ENCODE measurements at regions not wholly inside any gene's neighbourhood (a gene's known extent, or its start where the extent isn't known, plus 50 kb on each side); places are given as distances from the start of the nearest gene placed in this dataset.
"Not testable (repeated sequence)": the region's sequence is repeated elsewhere in the genome, so short reads cannot be mapped to it uniquely, and the experiment has no call there.

DNA sequence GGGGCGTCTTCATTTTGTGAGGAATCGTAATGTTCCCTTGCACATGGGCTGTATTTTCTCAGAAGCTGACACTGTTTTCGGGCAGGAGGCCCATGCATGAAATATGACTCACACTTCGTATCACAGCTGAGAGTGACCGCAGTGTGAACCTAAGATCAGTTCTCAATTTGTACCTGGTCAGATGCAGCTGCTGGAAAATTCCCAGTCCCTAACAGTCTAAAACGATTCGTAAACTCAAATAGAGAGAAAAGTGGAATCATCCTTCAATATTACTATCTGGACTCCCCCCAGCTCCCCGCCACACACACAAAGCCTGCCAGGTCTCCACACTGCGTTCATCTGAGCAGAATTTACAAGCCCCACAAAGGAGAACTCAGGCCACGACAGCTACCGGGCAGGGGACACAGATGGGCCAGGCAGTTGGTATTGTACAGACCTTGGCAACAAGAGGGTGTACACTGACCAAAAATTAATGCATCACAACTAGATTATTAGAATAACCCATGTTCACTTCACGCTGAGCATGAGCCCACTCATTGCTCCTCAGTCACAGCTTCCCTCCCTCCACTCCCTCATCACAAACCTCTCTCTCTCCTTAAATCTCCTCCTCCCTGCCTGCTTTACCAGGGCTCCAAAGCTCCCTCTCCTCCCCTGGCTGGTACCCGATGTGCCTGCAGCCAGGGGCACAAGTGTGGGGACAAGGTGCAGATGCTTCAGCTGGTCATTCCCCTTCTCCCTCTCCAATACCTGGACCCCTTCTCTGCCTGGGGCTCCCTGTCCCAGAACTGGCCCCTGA is 488.4 kb downstream of the PREX1 start:
- no peak for DNase-seq (ENCODE audit: extremely low read depth, low read depth)

DNA sequence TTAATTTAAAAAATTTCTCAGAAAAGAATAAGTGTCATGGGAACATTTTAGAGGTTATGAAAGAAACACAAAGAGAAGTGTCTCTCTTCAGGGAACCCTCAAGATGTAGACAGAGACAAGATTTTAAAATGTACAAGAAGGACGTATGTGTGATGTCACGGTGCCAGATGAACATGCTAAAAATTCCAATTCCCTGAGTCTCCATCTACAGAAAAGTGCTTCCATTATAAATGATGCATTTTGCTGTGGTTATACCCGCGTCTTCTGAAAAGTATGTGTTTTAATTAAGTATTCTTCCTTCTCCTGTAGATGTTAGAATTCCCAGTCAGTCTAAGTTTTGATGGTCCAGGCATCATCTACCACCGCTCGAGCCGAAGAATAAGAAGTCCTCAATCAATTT is 489.1 kb downstream of the PREX1 start:
- DNase-seq (ENCODE audit: extremely low read depth, low read depth): no peak

DNA sequence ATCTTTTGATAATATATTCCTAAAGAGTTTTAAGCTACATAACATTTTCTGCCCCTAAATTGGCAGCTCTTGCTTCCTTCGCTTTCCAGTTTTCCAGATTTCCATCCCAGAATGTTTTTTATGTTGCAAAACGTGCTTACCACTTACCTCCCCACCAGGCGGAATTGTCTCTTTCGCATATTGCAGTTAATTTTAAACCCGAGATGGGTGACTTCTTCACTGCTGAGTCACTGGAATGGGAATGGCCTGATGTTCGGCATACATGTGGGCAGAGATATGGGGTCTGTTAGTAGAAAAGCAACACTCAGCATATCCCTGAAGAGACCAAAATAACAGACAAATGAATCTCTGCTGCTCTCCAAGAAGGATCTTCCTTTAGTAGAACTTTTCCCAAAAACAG is 491.2 kb downstream of the PREX1 start:
- DNase-seq (ENCODE audit: extremely low read depth, low read depth): no peak

DNA sequence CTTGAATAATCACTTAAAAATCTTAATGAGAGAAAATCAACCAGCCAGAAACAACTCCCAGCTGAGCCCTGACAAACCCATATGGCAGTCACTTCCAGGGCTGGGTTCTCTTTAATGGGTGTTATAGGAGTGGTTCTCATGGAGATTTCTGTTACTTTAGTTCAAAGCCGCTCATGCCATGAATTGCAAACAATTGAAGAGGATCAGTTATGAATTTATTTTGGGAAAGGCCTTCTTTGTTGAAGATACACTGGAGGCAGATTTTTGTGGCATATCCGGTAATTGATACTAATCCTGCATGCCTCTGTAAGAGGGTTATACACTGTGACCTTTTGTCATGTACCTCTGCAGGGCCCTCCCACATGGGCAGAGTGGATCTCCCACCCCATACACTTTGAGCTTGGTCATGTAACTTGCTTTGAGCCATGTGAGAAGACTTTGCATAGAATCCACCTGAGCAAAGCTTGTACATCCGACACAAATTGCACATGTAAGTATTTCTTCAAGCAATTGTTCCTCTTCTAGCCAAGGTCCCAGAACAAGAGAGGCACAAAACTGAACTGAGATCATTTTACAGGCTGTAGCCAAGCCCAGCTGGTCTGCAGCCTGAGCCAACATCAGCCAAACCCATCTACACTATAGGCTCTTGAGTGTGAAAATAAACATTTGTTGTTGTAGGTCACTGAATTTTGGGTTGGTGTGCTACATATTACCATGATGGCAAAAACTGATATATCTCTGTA is 492.3 kb downstream of the PREX1 start:
- DNase-seq (ENCODE audit: extremely low read depth, low read depth): no peak

DNA sequence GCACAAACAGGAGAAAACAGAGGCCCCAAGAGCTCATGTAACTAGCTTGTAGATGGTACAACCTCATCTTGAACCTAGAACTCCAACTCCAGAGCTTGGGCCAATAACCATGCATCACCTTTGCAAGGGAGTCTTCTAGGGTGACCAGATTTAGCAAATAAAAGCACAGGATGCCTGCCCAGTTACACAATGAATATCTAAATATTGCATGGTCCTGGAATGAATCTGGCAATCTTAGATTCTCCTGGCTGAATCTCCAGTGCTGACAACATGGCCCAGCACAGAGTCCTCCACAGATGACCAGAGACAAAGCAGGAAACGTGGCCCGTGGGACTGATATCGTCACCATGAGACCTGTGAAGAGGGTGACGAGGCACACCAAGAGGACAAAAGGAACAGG is 494.1 kb downstream of the PREX1 start:
- DNase-seq (ENCODE audit: extremely low read depth, low read depth): no peak

DNA sequence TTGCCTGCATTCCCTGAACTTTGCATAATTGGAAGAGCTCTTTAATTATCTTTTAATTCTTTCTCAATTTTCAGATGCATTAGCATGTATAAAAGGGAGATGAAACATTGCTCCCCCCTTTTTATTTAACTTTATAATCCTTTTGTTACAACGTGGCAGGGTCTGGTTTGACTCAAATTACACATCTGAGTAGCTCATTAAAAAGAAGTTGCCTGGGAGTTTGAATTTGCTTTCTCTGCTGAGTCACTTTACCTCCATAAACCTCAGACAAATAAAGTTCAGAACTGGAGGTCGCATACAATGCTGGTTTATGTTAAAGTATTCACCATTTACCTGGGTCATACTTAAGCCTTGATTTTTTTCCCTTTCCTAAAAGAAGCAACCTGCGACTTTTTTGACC is 495.2 kb downstream of the PREX1 start:
- no peak for DNase-seq (ENCODE audit: extremely low read depth, low read depth)

DNA sequence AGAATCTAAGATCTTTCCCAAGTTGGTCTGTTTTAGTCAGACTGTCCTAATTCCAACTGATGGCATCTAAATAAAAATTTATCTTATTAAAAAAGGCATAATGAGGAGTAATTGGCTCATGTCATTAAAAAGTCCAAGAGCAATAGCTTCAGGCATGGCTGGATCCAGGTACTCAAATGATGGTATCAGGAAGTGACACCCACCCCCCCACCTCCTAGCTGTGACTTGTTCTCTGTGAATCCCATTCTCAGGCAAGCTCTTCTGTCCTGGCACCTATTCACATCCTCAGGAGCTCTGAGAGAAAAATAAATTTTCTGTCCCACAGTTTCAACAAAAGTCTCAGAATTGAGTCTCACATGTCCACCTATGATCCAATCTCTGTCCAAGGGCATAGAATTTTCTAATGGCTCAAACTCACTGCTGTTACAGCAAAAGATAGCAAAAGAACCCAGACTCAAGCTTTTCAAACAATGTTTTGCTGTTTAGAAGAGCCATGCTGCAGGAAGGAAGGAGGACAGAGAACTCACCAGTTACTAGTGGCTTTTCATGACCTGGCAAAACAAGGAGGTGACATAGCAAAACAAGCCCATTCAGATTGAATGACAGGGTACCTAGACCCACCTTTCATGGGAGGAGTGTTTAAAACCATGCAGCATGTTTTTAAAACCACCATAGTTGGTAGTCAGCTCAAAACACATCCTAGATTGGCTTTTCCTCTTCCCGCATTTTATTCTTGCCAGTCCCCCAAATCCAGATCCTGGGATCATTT is 496.1 kb downstream of the PREX1 start:
- DNase-seq (ENCODE audit: extremely low read depth, low read depth): no peak

DNA sequence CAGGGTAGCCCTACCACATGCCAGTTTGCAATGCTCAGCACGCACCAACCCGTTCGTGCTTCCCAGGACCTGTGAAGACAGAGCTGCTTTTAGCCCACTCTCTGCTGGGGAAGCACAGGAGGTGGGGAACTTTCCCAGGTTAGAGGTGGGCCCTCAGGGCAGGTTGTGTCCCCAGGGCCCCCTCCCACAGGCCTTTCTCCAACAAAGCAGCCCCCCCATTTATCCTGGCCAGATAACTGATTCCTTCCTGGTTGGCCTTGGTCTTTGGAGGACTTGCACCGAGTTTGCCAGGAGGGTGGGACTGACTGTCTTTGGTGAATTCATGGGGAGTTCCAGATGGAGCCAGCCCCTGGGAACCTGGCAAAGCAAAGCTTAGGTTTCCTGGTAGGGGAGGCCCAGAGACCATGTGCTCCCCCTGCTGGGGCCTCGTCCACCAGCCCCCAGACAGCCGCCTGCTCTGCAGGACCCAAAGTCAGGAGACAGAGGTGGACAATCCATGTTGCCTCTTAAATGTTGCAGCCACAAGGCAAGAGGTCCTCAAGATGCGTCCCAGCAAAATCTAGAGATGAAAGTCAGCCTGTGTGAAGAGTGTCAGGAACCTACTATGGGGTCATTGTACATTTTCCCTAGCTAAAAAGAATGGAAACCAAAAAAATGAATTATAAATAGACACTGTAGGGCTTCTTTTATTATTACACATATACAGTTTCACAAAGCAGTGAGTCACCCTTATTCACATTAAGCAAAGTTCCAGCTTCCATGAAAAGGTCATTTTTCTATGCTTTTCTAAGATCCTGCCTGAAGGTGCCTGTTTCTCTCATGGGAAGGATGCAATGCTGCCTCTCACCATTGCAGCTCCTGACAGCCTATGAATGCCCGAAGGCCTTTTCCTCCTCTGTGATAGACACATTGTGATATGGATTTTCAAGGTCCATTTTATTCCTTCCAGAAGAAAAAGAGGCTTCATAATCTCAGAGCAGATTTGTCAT is 497.8 kb downstream of the PREX1 start:
- DNase-seq (ENCODE audit: extremely low read depth, low read depth): no peak

DNA sequence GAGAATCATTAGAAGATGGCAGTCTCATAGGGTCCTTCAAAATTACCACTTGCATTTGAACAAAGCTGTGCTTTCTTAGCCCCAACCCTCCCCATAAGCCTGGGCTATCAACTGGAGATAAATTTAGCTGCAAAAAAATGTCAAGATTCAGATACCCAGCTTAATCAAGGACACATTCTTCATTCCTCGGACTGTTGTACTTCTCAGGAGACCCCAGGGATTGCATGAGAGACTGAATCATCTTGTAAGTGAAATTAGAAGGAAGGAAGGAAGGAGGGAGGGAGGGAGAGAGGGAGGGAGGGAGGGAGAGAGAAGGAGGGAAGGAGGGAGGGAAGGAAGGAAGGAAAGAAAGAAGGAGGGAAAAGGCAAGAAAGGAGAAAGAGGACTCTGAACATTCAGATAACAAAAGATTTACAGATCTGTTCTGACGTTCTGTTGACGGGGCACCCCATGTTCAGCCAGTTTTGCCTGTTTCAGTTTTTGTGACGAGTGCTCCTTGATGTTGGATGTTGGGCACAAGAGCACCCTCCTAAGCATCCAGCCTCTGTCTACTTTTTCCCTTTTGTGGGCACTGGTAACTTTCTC is 498.7 kb downstream of the PREX1 start:
- DNase-seq (ENCODE audit: extremely low read depth, low read depth): no peak

DNA sequence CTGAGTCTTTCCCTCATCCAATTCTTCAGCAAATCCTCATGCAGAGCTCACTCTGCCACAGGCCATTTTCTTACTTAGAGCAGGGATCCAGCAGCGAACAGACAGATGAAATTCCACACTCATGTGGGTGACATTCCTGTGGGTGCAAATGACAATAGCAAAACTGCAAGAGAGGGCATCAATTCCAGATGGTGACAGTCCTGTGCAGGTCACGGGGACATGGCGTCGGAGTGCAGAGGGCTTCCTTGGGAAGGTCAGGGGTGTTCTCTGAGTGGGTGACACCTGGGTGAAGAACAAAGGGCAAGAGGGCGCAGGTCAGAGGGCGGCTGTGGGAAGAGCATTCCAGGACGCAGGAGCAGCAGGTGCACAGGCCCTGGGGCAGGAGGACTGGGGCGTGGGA is 500.0 kb downstream of the PREX1 start:
- not testable (repeated sequence) for DNase-seq (ENCODE audit: extremely low read depth, low read depth)

DNA sequence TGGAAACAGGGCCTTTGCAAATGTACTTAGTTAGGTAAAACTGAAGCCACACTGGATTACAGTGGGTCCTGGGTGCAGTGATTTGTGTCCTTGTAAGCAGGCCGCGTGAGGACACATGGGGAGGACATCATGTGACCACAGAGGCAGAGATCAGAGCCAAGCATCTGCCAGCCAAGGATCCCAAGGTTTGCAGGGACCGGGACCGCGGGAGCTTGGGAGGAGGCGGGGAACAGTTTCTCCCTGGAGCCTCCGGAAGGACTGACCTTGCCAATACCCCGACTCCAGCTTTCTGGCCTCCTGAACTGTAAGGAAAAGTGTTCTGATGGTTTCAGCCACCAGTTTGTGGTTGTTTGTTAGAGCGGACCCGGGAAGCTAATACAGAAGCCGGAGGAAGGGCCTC is 500.9 kb downstream of the PREX1 start:
- DNase-seq (ENCODE audit: extremely low read depth, low read depth): no peak

DNA sequence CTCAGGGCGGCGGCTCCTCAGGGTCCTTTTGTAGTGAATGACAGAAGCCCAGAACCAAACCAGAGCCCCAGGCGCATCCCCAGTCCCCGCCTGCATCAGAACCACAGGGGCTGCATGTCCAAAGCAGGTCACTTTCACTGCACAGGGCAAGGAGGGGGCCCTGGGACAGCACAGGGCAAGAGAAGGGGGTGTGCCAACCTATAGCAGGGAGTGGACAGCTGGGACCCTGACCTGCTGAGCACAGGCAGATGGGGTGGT is 501.4 kb downstream of the PREX1 start:
- DNase-seq (ENCODE audit: extremely low read depth, low read depth): no peak

DNA sequence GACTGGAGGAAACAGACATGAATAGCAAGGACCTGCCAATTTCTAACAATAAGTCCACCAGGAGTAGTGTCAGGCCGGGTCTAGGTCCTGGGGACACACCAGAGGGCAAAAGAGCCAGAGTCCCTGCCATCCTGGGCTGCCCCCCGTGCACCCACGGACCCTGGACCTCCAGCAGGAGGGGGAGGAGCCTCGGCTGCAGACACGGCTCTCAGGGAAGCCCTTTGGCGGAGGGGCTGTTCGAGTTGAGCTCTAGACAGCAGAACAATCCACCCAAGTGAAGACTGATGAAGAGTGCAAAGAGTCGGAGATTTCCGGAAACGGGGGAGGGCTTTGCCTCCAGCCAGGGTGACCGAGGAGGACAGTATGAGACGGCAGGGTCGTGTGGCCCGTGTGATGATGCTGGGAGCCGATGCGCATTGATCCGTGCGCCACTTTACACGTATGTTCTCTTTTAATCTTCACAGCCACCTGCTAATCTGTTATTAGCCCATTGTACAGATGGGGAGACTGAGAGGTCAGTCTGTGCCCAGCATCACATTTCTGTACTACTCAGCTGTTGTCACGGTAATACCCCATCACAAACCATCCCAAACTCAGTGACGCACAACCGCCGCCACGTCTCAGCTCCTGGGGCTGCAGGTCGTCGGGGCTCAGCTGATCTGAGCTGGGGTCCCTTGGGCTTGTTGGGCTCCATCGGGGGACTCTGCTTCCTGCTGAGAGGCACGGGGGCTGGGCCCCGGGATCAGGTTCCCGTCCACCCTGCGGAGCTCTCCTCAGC is 502.0 kb downstream of the PREX1 start:
- no peak for DNase-seq (ENCODE audit: extremely low read depth, low read depth)

DNA sequence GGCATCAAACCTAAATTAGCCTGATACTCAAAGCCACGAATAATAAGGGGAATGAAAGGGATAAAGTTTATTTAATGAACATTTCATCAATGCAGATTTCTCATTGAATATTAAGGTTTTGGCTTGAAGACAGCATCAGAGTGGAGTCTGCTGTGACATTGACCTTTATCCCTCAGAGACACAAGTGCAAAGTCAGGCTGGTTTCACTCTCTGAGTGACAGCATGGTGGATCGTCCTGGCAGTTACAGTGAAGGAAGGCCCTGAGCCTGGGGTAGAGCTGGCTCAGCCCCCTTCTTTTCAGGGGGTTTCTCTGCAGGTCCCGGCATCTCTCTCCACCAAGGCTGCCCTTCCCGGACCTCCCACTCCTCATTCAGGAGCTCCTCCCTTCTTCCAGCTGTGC is 503.1 kb downstream of the PREX1 start:
- no peak for DNase-seq (ENCODE audit: extremely low read depth, low read depth)

DNA sequence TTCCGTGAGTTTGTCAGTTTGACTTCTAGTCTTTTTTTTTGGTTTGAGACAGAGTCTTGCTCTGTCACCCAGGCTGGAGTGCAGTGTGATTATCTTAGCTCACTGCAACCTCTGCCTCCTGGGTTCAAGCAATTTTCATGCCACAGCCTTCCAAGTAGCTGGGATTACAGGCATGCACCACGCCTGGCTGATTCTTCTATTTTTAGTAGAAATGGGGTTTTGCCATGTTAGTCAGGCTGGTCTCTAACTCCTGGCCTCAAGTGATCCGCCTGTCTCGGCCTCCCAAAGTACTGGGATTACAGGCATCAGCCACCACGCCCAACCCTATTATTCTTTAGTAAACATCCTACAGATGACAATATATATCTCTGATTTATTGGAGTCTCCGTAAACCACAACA is 506.5 kb downstream of the PREX1 start:
- no peak for DNase-seq (ENCODE audit: extremely low read depth, low read depth)

DNA sequence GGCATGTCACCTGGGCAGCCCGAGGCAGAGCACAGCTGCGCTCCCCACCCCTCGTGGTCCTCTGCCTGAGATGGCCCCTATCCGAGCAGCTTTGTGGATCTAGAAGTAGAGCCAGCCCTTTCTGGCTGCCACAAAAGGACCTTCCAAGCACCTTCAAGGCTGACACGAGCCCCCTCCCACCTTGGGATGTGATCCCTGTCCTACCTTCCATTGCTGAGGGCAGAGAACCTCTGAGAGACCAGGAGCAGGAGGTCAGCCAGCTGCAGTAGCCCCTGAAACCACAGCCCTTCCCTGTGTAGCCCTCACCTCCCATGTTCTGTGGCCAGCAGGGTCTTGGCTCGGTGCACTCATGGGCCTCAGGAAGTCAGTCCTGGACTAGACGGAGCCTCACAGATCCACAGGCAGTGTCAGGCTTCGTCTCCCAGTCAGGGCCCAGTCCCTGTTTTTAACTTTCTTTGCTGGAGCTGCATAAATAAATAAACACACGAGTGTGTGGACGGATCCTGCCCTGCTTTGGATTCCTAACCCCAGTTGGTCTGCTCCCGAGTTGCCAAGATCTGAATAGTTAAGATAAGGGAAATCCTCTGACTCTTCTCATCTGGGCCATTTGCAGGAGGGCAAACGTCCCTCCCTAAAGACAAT is 507.7 kb downstream of the PREX1 start:
- no peak for DNase-seq (ENCODE audit: extremely low read depth, low read depth)

DNA sequence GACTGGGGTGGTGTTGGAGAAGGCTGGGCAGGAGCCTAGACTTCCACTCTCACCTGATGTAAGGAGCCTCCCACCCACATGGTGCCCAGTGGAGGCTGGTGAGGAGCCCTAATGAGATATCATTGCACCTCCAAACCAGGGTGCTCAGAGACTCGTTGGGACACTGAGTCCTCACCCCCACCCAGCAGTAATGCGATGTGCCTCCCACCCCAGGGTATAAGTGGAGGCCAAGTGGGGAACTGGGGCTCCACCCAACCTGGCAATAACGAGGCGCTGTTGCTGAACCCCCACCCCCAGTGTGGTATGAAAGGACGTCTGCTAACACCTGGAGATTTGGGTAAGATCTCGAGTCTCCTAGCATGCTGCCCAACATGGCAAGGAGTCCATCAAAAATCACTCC is 510.2 kb downstream of the PREX1 start:
- DNase-seq (ENCODE audit: extremely low read depth, low read depth): no peak

DNA sequence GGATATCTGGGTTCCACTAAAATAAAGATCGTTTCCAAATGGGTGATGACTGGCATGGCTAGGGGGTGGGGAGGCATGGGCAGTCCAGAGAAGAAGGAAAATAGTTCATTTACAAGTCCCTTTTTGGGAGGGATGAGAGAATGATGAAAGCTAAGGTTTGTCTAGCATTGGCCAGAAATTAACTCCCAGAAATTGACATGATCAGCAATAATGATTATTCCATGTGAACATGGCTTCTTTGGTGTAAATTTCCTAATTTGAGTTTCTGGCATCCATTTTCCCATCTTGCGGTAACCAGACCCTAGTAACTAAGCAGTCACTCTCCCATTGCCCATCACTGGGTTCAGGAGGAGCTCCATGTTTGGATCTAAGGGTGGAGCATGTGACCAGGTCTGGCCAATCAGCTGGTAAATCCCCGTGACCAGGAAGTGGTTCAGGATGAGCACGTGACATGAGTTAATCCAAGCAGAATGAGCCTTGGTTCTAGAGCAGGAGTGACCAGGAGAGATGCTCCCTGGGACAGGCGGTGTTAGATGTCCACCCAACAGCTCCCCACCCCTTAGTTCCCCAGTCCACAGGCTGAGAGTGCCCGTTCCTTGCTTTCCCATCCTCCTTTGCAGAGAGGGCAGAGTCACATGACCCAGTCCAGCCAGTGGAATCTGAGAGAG is 512.7 kb downstream of the PREX1 start:
- DNase-seq (ENCODE audit: extremely low read depth, low read depth): no peak

DNA sequence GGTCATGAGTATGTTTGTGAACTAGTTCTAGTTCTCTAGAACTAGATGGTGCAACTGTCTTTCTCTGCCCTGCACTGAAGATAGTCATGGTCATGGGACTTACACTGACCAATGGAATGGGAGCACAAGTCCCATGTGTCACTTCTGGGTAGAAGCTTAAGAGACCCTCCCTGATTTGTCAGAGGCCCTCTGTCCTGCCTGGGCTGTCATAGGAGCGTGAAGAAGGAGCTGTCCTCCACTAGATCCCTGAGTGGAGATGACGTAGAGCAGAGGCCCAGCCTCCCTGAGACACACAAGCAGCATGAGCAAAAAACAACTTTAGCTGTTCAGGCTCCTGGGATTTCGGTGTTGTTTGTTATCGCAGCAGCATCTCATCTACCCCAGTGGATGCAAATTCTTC is 514.5 kb downstream of the PREX1 start:
- DNase-seq (ENCODE audit: extremely low read depth, low read depth): no peak
